VCaP (cell line): ENCODE measurements at regions not wholly inside any gene's neighbourhood (a gene's known extent, or its start where the extent isn't known, plus 50 kb on each side); places are given as distances from the start of the nearest gene placed in this dataset.

Experiments used
- H3K27ac ChIP-seq: fragments of 450-650 bp; 2 replicates; pipeline ENCODE4 v1.5.1; 2017
- CTCF ChIP-seq: fragments of 450-650 bp; conservative IDR thresholded peaks from 2 replicates; pipeline ENCODE4 v1.5.1; 2017; ENCODE audit warnings: mild to moderate bottlenecking, moderate library complexity

- H3K27ac ChIP-seq: no peak overlapping the region
Observed at GRCh38 chr10:52992567-52992966, 220.0 kb upstream of the MBL2 start.

DNA sequence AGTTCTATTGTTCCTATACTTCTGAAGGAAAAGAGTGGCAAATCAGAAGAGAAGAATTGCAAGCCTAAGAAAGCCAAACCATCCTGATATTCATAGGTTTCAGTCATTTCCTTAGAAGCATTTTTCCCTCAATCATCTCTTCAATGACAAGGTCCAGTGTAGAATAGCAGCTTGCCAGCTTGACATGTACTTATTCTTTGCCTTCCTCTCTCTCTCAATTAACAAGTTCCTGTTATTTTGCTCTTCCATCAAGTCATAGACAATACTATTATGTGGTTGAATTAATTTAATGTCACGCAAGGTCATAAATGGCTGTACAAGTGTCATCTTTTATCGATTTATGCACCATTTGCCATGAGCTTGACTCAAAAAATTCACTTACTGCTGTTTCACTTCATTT is 216.3 kb upstream of the MBL2 start:
- H3K27ac ChIP-seq: no peak overlapping the region
- TF ChIP-seq CTCF: no peak

More at GRCh38 chr10:52992567-52992966, 220.0 kb upstream of the MBL2 start:
- no peak for TF ChIP-seq CTCF

GRCh38 chr10:52986125-52986524 is 213.5 kb upstream of the MBL2 start:
- no peak overlapping the region for H3K27ac ChIP-seq
- no peak for TF ChIP-seq CTCF

DNA sequence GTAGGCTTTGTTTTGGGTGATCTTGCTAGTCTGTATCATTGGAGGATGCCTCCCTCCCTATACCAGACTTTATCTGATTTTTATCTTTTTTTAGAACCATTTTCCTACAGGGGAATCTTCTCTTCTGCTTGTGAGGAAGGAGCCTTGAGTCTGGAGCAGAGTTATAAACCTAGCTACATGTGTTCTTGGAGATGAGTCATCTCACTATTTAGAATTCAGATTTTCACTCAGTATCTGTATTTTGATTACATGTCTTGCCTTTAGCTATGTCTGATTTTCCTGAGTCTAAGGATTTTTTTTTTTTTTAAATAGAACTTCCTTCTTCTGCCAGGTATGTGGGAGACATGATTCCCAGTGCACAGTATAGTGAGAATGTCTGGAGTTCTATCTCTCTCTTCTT is 211.6 kb upstream of the MBL2 start:
- no peak for TF ChIP-seq CTCF
- no peak overlapping the region for H3K27ac ChIP-seq

DNA sequence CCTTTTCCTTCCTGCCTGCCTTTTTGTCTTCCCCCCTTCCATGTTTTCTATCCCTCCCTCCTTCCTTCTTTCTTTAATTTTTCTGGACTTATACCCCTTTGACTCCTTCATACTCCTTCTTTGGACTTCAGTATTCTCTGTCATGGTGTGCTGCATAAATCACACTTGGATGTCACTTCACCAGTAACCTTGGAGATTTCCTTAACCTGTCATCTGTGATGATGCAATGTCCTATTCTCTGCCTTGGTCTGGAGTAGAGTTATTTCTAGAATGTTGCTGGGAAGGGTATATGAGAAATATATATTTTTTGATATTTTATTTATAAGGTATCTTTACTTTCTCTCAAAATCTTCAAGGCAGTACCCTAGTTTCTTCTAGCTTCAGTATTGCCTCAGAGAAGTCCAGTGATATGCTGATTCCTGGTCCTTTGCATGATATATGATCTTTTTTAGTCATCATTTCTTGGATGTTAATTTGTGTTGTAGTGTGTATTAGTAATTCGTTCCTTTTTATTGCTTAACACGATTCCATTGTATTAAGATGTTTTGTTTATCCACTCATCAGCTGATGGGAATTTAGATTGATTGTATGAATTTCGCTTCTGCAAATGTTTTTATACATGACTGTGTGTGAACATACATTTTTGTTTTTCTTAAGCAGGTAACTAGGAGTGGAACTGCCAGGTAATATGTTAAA is 206.9 kb upstream of the MBL2 start:
- H3K27ac ChIP-seq: no peak overlapping the region
- no peak for TF ChIP-seq CTCF

GRCh38 chr10:52977581-52977980 is 205.0 kb upstream of the MBL2 start:
- H3K27ac ChIP-seq: no peak overlapping the region
- no peak for TF ChIP-seq CTCF

GRCh38 chr10:52967806-52968795 is 195.5 kb upstream of the MBL2 start:
- no peak for TF ChIP-seq CTCF

More at GRCh38 chr10:52967806-52968795, 195.5 kb upstream of the MBL2 start:
- no peak overlapping the region for H3K27ac ChIP-seq
